GM21390 (cell line): ENCODE measurements at regions not wholly inside any gene's neighbourhood (a gene's known extent, or its start where the extent isn't known, plus 50 kb on each side); places are given as distances from the start of the nearest gene placed in this dataset.

Source experiments
- ATAC-seq: cut with Tn5 transposase; IDR thresholded peaks from one replicate; pipeline ENCODE4 v1.9.1; 2021; ENCODE audit not compliant: unreplicated experiment

GRCh38 chr7:131159961-131160361 is 167.7 kb upstream of the MKLN1 start:
- no peak for ATAC-seq

- ATAC-seq, result no peak
Measured at GRCh38 chr7:131161103-131161502, 166.6 kb upstream of the MKLN1 start.

GRCh38 chr7:131164025-131164925 is 163.4 kb upstream of the MKLN1 start:
- ATAC-seq, result no peak

GRCh38 chr7:131166066-131166465 is 161.6 kb upstream of the MKLN1 start:
- no peak for ATAC-seq

- ATAC-seq, result no peak
Measured at GRCh38 chr7:131170440-131171271, 157.0 kb upstream of the MKLN1 start.

GRCh38 chr7:131173145-131173890 is 154.4 kb upstream of the MKLN1 start:
- no peak for ATAC-seq

GRCh38 chr7:131174391-131174790 is 153.3 kb upstream of the MKLN1 start:
- no peak for ATAC-seq

GRCh38 chr7:131174855-131175254 is 152.8 kb upstream of the MKLN1 start:
- no peak for ATAC-seq

- no peak for ATAC-seq
Measured at GRCh38 chr7:131182446-131183058, 145.1 kb upstream of the MKLN1 start.

- ATAC-seq, result no peak
Measured at GRCh38 chr7:131183072-131183471, 144.6 kb upstream of the MKLN1 start.

- no peak for ATAC-seq
Measured at GRCh38 chr7:131183611-131184119, 144.0 kb upstream of the MKLN1 start.

GRCh38 chr7:131186816-131187215 is 140.9 kb upstream of the MKLN1 start:
- no peak for ATAC-seq

GRCh38 chr7:131188367-131189339 is 139.0 kb upstream of the MKLN1 start:
- ATAC-seq, result no peak

- no peak for ATAC-seq
Measured at GRCh38 chr7:131189488-131189887, 138.2 kb upstream of the MKLN1 start.

- ATAC-seq, result no peak
Measured at GRCh38 chr7:131190146-131190545, 137.5 kb upstream of the MKLN1 start.

- ATAC-seq, result no peak
Measured at GRCh38 chr7:131190581-131190980, 137.1 kb upstream of the MKLN1 start.

GRCh38 chr7:131194070-131194865 is 133.4 kb upstream of the MKLN1 start:
- ATAC-seq, result no peak

GRCh38 chr7:131196803-131197202 is 130.9 kb upstream of the MKLN1 start:
- no peak for ATAC-seq
